GM18505 (cell line): ENCODE measurements at regions not wholly inside any gene's neighbourhood (a gene's known extent, or its start where the extent isn't known, plus 50 kb on each side); places are given as distances from the start of the nearest gene placed in this dataset.

Experiments
- ATAC-seq: cut with Tn5 transposase; IDR thresholded peaks from one replicate; pipeline ENCODE4 v1.9.1; 2021; ENCODE audit not compliant: unreplicated experiment
- POLR2A ChIP-seq: IDR thresholded peaks from 4 replicates; pipeline ENCODE4 v1.6.1; 2011; ENCODE audit warnings: borderline replicate concordance; ENCODE audit not compliant: insufficient read depth, insufficient read length; ENCODE audit errors: extremely low read depth

DNA sequence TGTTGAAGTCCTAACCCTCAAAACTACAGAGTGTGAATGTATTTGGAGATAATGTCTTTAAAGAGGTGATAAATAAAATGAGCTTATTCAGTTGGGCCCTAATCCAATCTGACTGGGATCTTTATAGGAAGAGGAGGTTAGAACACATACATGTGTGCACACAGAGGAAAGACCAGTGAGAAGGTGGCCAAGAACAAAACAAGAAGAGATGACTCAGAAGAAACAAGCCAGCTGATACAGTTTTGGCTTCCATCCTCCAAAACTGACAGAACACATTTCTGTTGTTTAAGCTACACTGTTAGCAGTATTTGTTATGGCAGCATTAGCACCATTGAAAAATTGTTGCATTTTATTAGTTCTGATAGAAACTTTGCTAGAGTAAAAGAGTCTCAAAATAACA, 609.3 kb upstream of the IMPG1 start:
- TF ChIP-seq POLR2A, result no peak
- ATAC-seq, result no peak

DNA sequence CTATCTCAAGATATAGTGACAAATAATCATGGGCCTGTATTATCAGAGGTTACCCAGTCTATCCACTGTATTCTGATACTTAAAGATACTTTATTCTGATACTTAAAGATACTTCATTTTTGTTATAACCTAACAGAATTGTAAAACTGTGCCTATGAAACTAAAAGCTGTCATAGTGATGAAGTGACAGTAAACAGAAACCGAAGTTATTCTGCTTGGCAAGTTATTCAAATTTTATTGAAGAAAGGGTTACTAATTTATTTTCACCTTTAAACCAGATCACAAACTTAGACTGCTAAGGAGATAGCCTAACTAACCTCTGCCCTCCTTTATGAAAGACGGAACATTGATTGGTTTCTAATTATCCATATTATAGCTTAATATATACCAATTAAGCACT, 604.6 kb upstream of the IMPG1 start:
- no peak for TF ChIP-seq POLR2A
- no peak for ATAC-seq

DNA sequence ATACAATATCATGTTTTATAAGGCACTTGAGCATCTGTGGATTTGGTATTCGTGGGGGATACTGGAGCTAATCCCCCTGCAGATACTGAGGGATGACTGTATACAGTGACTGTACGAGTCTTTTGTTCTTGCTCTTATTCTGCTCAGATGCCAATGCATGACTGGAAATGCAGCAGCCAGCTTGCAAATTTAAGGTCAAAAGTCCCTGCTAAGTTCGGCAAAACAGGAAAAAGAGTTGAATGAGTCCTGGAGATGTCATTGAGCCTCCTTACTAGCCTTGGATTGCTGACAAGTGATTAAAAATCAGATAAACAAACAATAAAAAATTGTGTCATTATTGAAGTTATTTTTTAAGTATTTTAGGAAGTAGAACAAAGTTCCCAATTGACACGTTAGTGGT, 599.3 kb upstream of the IMPG1 start:
- no peak for TF ChIP-seq POLR2A
- no peak for ATAC-seq

DNA sequence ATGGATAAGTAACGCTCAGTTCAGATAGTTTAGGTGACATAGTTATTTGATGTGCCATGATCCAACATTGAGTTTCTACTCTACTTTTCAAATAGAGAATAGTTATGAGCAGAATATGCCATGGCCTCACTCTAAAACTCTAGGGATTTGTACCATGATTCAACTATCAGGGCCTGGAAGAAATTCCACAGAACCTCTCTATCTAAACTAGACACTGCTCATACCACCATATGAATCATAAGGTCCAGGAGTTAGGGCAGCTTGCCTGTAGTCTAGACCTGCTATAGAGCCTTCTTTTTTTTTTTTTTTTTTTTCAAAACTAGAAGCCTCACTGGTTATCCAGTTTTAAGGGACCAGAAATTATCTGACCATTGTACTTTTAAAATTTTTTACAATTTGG, 571.8 kb upstream of the IMPG1 start:
- ATAC-seq, result no peak
- TF ChIP-seq POLR2A, result no peak

- ATAC-seq, result no peak
Measured at GRCh38 chr6:76639941-76640340, 567.5 kb upstream of the IMPG1 start.

GRCh38 chr6:76634695-76635094, 562.2 kb upstream of the IMPG1 start:
- TF ChIP-seq POLR2A, result no peak
- ATAC-seq, result no peak

More at GRCh38 chr6:76639941-76640340, 567.5 kb upstream of the IMPG1 start:
- TF ChIP-seq POLR2A, result no peak

GRCh38 chr6:76633259-76633658, 560.8 kb upstream of the IMPG1 start:
- no peak for ATAC-seq
- TF ChIP-seq POLR2A, result no peak

DNA sequence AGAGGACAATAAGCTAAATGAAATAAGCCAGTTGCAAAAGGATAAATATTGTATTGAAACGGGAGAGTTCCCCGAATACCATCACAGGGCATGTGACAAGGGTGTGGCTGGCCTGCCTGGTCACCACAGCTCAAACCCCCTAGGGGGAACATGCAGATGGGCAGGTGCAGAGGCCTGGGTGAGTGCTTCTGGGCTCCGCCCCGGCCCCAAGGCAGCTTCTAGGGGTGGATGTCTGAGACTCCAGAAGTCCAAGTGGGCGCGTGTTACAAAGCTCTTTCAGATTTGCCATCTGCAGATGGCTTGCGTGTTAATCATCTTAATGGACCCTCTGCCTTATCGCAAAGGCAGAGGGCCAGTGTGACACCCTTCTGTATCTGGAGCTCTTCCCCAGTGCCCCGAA, 559.2 kb upstream of the IMPG1 start:
- TF ChIP-seq POLR2A, result no peak
- no peak for ATAC-seq

DNA sequence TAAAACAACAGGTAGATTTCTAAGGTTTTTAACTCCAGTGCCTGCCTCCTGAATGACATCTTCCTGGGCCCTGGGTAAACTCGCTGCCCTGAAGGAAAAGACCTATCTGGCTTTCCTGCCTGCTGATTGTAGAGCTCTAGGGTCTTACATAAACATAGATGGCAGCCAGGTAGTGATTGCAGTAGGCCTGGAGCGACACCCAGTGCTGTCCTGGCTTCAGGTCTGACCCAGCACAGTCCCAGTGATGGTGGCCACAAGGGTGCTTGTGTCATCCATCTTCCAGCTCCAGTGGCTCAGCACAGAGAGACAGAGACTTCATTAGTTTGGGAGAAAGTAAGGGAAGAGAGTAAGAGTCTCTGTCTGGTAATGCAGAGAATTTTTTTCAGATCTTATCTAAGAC, 542.9 kb upstream of the IMPG1 start:
- no peak for ATAC-seq
- TF ChIP-seq POLR2A, result no peak

DNA sequence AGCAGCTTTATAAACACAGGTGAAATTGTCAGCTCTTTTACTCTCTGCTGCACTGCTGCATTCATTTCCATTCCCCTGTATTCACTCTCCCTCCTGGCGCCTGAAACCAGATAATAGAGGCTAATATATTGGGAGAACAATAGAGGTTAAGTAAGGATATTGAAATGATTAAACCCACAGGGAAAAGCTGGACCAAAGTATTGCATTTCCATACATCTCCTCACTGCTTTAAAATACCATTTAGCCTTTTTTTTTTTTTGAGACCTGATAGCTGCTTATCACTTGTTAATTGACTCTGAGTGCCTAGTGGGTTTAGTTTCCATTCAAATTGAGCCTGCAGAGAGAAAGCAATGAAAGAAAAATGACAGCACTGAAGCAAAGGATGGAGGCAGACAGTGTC, 540.5 kb upstream of the IMPG1 start:
- no peak for TF ChIP-seq POLR2A
- no peak for ATAC-seq

DNA sequence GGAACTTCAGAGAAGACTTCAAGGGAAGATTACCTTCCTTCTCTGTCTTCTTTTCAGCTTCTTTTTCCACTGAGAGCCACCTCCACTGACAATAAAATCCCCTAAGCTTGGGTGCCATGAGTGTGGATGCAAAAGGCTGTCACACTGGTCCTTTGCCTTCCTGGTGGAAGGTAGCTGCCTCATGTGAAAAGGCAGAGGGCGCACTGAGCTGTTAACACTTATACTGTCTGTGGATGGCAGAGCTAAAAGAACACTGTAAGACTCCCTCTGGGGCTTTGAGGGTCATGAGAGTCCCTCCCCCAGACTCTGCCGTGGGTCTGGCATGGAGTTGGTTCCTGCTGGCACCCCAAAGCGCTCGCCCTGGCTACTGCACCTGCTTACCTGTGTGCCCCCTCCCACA, 536.7 kb upstream of the IMPG1 start:
- no peak for TF ChIP-seq POLR2A
- no peak for ATAC-seq

DNA sequence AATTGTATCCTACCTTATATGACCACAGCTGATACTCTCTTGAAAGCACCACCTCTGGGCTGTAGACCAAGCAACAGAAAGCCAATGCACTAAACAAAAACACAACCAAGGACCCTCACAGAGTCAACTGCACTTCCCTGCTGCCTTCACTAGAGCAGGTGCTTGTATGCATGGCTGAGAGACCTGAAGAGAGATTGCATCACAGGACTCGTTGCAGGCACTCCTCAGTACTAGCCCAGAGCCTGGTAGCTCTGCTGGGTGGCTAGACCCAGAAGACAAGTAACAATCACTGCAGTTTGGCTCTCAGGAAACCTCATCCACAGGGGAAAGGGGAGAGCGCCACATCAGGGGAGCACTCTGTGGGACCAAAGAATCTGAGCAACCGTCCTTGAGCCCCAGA, 521.6 kb upstream of the IMPG1 start:
- no peak for TF ChIP-seq POLR2A
- no peak for ATAC-seq

- no peak for ATAC-seq
- no peak for TF ChIP-seq POLR2A
Measured at GRCh38 chr6:76593668-76594067, 521.2 kb upstream of the IMPG1 start.

- no peak for TF ChIP-seq POLR2A
- ATAC-seq, result no peak
Measured at GRCh38 chr6:76592566-76592965, 520.1 kb upstream of the IMPG1 start.

- TF ChIP-seq POLR2A, result no peak
- ATAC-seq, result no peak
Measured at GRCh38 chr6:76587271-76587670, 514.8 kb upstream of the IMPG1 start.
